GM19328 (cell line): ENCODE measurements at regions not wholly inside any gene's neighbourhood (a gene's known extent, or its start where the extent isn't known, plus 50 kb on each side); places are given as distances from the start of the nearest gene placed in this dataset.
"Not testable (repeated sequence)": the region's sequence is repeated elsewhere in the genome, so short reads cannot be mapped to it uniquely, and the experiment has no call there.

Experiments used
- ATAC-seq: cut with Tn5 transposase; IDR thresholded peaks from one replicate; pipeline ENCODE4 v1.9.1; 2021; ENCODE audit warnings: mild to moderate bottlenecking, moderate library complexity; ENCODE audit not compliant: unreplicated experiment

- no peak for ATAC-seq
Observed at GRCh38 chr1:148386617-148387016, 96.5 kb downstream of the PPIAL4G start.

- ATAC-seq = not testable (repeated sequence)
Observed at GRCh38 chr1:148386031-148386398, 97.1 kb downstream of the PPIAL4G start.

- ATAC-seq = no peak
Observed at GRCh38 chr1:148385371-148386030, 97.6 kb downstream of the PPIAL4G start.

- no peak for ATAC-seq
Observed at GRCh38 chr1:148383966-148384365, 99.1 kb downstream of the PPIAL4G start.

- ATAC-seq = no peak
Observed at GRCh38 chr1:148379697-148380096, 103.4 kb downstream of the PPIAL4G start.

GRCh38 chr1:148379170-148379500 is 104.0 kb downstream of the PPIAL4G start:
- no peak for ATAC-seq

GRCh38 chr1:148377992-148378391 is 105.1 kb downstream of the PPIAL4G start:
- ATAC-seq = not testable (repeated sequence)

- not testable (repeated sequence) for ATAC-seq
Observed at GRCh38 chr1:148377045-148377444, 106.1 kb downstream of the PPIAL4G start.

GRCh38 chr1:148374101-148374500 is 109.0 kb downstream of the PPIAL4G start:
- ATAC-seq = no peak

GRCh38 chr1:148373192-148373925 is 109.7 kb downstream of the PPIAL4G start:
- no peak for ATAC-seq

GRCh38 chr1:148372731-148373130 is 110.4 kb downstream of the PPIAL4G start:
- no peak for ATAC-seq

GRCh38 chr1:148372051-148372726 is 110.9 kb downstream of the PPIAL4G start:
- ATAC-seq = not testable (repeated sequence)

- ATAC-seq = not testable (repeated sequence)
Observed at GRCh38 chr1:148371551-148371994, 111.5 kb downstream of the PPIAL4G start.

GRCh38 chr1:148370661-148371060 is 112.4 kb downstream of the PPIAL4G start:
- not testable (repeated sequence) for ATAC-seq

- ATAC-seq = no peak
Observed at GRCh38 chr1:148367596-148367995, 115.5 kb downstream of the PPIAL4G start.

- ATAC-seq = not testable (repeated sequence)
Observed at GRCh38 chr1:148366136-148366753, 116.9 kb downstream of the PPIAL4G start.

GRCh38 chr1:148365151-148365550 is 118.0 kb downstream of the PPIAL4G start:
- ATAC-seq = not testable (repeated sequence)

- ATAC-seq = not testable (repeated sequence)
Observed at GRCh38 chr1:148363979-148364378, 119.1 kb downstream of the PPIAL4G start.

GRCh38 chr1:148363439-148363810 is 119.7 kb downstream of the PPIAL4G start:
- no peak for ATAC-seq

- ATAC-seq = no peak
Observed at GRCh38 chr1:148362626-148363438, 120.3 kb downstream of the PPIAL4G start.

- ATAC-seq = no peak
Observed at GRCh38 chr1:148362216-148362611, 120.9 kb downstream of the PPIAL4G start.
